ENCODE measurements at regions not wholly inside any gene's neighbourhood (a gene's known extent, or its start where the extent isn't known, plus 50 kb on each side); places are given as distances from the start of the nearest gene placed in this dataset.

DNA sequence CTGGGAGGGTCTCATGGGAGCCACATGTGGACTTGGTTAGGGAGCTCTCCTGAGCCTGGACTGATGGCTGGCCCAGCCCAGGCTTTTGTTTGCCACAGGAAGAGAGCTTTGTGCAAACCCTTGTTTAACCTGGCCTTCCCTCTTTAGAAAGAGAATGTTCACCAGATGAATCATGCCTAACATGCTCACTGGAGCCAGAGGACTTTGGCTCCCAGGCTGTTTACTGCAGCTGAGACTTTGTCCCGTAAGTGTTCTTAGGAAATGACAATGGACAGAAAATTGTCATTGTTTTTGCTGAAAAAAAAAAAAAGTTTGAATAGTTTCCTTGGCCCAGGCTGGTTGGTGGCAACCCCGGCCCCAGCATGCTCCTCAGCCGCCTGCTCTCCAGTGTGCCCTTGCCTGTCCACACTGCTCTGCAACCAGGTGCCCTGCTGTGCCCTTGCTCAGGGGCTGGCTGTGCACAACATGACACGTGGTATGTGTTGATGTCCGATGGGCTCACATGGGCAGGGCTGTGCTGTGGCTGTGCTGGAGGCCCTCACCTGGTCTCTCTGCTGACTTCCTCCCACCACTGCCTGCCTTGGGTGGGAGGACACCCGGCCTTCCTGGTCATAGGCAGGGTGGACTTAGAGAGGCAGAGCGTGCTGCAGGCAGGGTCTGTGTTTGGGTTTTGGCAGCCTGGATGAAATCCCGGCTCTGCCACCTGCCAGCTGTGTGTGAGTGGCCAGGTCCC is 215.3 kb upstream of the ZNF32 start:
- Histone ChIP-seq H3K79me2 (ENCODE audit: control insufficient read depth in 1 of 2, insufficient read depth in 2 of 2, low read length in 2 of 2) (no peaks in the 10 kb centered on the region), H4K91ac (replicated peaks; ENCODE audit: insufficient read length, low read length) (no peak overlapping the region), H3K23ac (ENCODE audit: insufficient read length) (no peak overlapping the region), H3K9ac (replicated peaks in 1 of 4; ENCODE audit: extremely low read depth in 1 of 4, low read depth in 3 of 4, low read length in 3 of 4) (no peak overlapping the region), H3K79me1 (ENCODE audit: low read depth, low read length) (no peaks in the 10 kb centered on the region), H4K8ac (ENCODE audit: extremely low read depth, insufficient read depth, low read length) (no peak overlapping the region), H2AK5ac (ENCODE audit: low read depth, low read length) (no peak overlapping the region), H2BK120ac (replicated peaks; ENCODE audit: low read depth, low read length) (no peak overlapping the region), H2BK20ac (ENCODE audit: low read length) (no peak overlapping the region), H4K5ac (ENCODE audit: insufficient read length, low read depth, low read length) (no peak overlapping the region), H3K23me2 (ENCODE audit: low read depth, low read length) (no peaks in the 10 kb centered on the region; the same call in 1 of the 2 replicates), H3K4ac (replicated peaks; ENCODE audit: insufficient read length, low read depth, low read length) (no peak overlapping the region), H3K14ac (ENCODE audit: insufficient read length) (no peak overlapping the region), H3K4me1 (replicated peaks in 1 of 4; ENCODE audit: control insufficient read depth in 3 of 4, insufficient read depth in 4 of 4, low read length in 3 of 4) (no peaks in the 10 kb centered on the region; a peak in 1 of 7 replicates), H3K4me3 (ENCODE audit: extremely low read depth in 1 of 4, insufficient read depth in 2 of 4, low read depth in 3 of 4, low read length in 4 of 4) (no peak overlapping the region), H3K4me2 (ENCODE audit: insufficient read depth in 1 of 2, low read depth in 2 of 2, low read length in 2 of 2) (no peak overlapping the region), H3K9me3 (ENCODE audit: insufficient read depth in 2 of 2, low read depth in 1 of 2, low read length in 1 of 2) (no peaks in the 10 kb centered on the region), H3K18ac (ENCODE audit: extremely low read depth, low read length) (no peak overlapping the region), H2BK12ac (ENCODE audit: low read depth, low read length) (no peak overlapping the region), H2BK15ac (ENCODE audit: low read length) (no peak overlapping the region), H3K36me3 (ENCODE audit: control insufficient read depth in 2 of 4, insufficient read depth in 4 of 4, low read length in 3 of 4) (no peaks in the 10 kb centered on the region), H3K27me3 (replicated peaks in 1 of 4; ENCODE audit: control insufficient read depth in 3 of 4, extremely low read depth in 1 of 4, insufficient read depth in 3 of 4, low read length in 3 of 4) (no peaks in the 10 kb centered on the region), H2AFZ (ENCODE audit: low read length) (no peak overlapping the region), H3K56ac (replicated peaks; ENCODE audit: insufficient read length, low read depth, low read length) (no peak overlapping the region), H4K20me1 (replicated peaks in 1 of 2; ENCODE audit: control insufficient read depth in 1 of 2, insufficient read depth in 2 of 2, low read length in 2 of 2) (no peaks in the 10 kb centered on the region), H2BK5ac (ENCODE audit: low read depth, low read length) (no peak overlapping the region), H3K27ac (ENCODE audit: low read depth, low read length) (no peak overlapping the region)
- DNase-seq (ENCODE audit: low read depth in 1 of 2, low spot score in 2 of 2) = peak in 1 of 2 experiments; percentile 11
- POLR2A ChIA-PET (ENCODE audit: partially characterized antibody) = interaction anchor here (0.5 kb wide), 1 partner anchor 176 kb away, joined by 3 read pairs; no protein-coding TSS in a partner anchor
- 89% methylated on average over 8 of the region's 8 CpGs; no CpG with 5 or more reads in 1 of the 2 experiments for WGBS, 2 experiments (ENCODE audit: extremely low coverage in 1 of 2, insufficient coverage in 1 of 2, insufficient read length in 1 of 2, insufficient replicate concordance in 2 of 2, low coverage in 1 of 2, low lambda C conversion rate in 2 of 2, missing lambda C conversion rate in 1 of 2)
- CTCF ChIA-PET (ENCODE audit: partially characterized antibody) = interaction anchor here (1.6 kb wide), 1 partner anchor 99 kb away, joined by 3 read pairs; no protein-coding TSS in a partner anchor
- no peak for FAIRE-seq
- TF ChIP-seq CTBP2 (IDR thresholded peaks at IDR 0.05; ENCODE audit: borderline replicate concordance, insufficient read depth, insufficient read length, low read length) (no peak), JUND (IDR thresholded peaks at IDR 0.05; ENCODE audit: low read length) (no peak), KDM1A (IDR thresholded peaks at IDR 0.05; ENCODE audit: borderline replicate concordance, low read length) (no peak), KDM4A (IDR thresholded peaks at IDR 0.05; ENCODE audit: low read depth, low read length, severe bottlenecking) (no peak), SP2 (IDR thresholded peaks at IDR 0.05; ENCODE audit: low read length) (no peak), CBX5 (IDR thresholded peaks at IDR 0.05; ENCODE audit: low read depth, low read length) (no peak), POU5F1 (IDR thresholded peaks at IDR 0.05; ENCODE audit: low read depth, low read length) (no peak), SRF (IDR thresholded peaks at IDR 0.05; ENCODE audit: low read depth, low read length) (no peak), TBP (IDR thresholded peaks at IDR 0.05; ENCODE audit: low read depth, low read length) (no peak), HDAC6 (IDR thresholded peaks at IDR 0.05; ENCODE audit: low read depth, low read length) (no peak), RBBP5 (IDR thresholded peaks at IDR 0.05; ENCODE audit: borderline replicate concordance, low read depth, low read length) (no peak), CHD2 (IDR thresholded peaks at IDR 0.05; ENCODE audit: low read length) (no peak), SP1 (IDR thresholded peaks at IDR 0.05; ENCODE audit: low read depth, low read length) (no peak), KDM5A (IDR thresholded peaks at IDR 0.05; ENCODE audit: low read length) (no peak)

Measured in H1 (cell line).